ENCODE measurements at regions not wholly inside any gene's neighbourhood (a gene's known extent, or its start where the extent isn't known, plus 50 kb on each side); places are given as distances from the start of the nearest gene placed in this dataset.

DNA sequence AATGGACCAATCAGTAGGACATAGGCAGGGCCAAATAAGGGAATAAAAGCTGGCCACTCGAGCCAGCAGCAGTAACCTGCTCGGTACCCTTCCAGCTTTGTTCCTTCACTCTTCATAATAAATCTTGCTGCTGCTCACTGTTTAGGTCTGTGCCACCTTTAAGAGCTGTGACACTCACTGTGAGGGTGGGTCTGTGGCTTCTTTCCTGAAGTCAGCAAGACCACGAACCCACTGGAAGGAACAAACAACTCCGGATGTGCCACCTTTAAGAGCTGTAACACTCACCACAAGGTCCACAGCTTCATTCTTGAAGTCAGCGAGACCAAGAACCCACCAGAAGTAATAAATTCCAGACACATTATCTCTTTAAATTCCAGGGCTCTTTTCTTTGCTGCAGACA, 1922.3 kb upstream of the PCDH20 start:
- no peak for TF ChIP-seq POLR2A (IDR thresholded peaks at IDR 0.05)
- no peak for TF ChIP-seq CTCF (IDR thresholded peaks at IDR 0.05)
- TF ChIP-seq EP300 (IDR thresholded peaks at IDR 0.05) = no peak

Data from ovary (tissue), 3 donors.